Liver (tissue), 8 donors: ENCODE measurements at regions not wholly inside any gene's neighbourhood (a gene's known extent, or its start where the extent isn't known, plus 50 kb on each side); places are given as distances from the start of the nearest gene placed in this dataset.

ENCODE experiments used
- DNase-seq: peaks from one replicate; pipeline ENCODE4 v3.0.0-alpha.2; 2017; ENCODE audit warnings: low spot score
- H3K27ac ChIP-seq, 2 donors: one replicate each; pipeline ENCODE4 v1.7.0; 2013; ENCODE audit warnings: inconsistent platforms in 2 of 2, low read length in 2 of 2, control low read depth in 1 of 2, low read depth in 1 of 2, mild to moderate bottlenecking in 1 of 2
- H3K27me3 ChIP-seq, 4 donors: one replicate each; pipeline versions ENCODE4 v1.6.1 to v1.7.0; 2013; ENCODE audit warnings: low read length in 3 of 4, inconsistent platforms in 1 of 4, mild to moderate bottlenecking in 1 of 4, moderate library complexity in 1 of 4; ENCODE audit not compliant: control insufficient read depth in 4 of 4, insufficient read depth in 4 of 4
- H3K36me3 ChIP-seq, 4 donors: one replicate each; pipeline versions ENCODE4 v1.6.1 to v1.7.0; 2013; ENCODE audit warnings: low read length in 3 of 4, mild to moderate bottlenecking in 3 of 4, low read depth in 1 of 4, moderate library complexity in 1 of 4; ENCODE audit not compliant: control insufficient read depth in 4 of 4, insufficient read depth in 3 of 4
- H3K4me1 ChIP-seq, 4 donors: one replicate each; pipeline versions ENCODE4 v1.6.1 to v1.7.0; 2013; ENCODE audit warnings: low read length in 3 of 4, mild to moderate bottlenecking in 3 of 4, moderate library complexity in 1 of 4; ENCODE audit not compliant: control insufficient read depth in 4 of 4, insufficient read depth in 4 of 4
- H3K4me3 ChIP-seq, 3 donors: one replicate each; pipeline versions ENCODE4 v1.6.1 to v1.7.0; 2013; ENCODE audit warnings: low read length in 3 of 3, control low read depth in 1 of 3, low read depth in 1 of 3, mild to moderate bottlenecking in 1 of 3
- H3K9ac ChIP-seq, 2 donors: one replicate each; pipeline ENCODE4 v1.7.0; 2013; ENCODE audit warnings: low read length in 2 of 2, mild to moderate bottlenecking in 2 of 2, moderate library complexity in 2 of 2, control low read depth in 1 of 2, low read depth in 1 of 2
- H3K9me3 ChIP-seq, 4 donors: one replicate each; pipeline versions ENCODE4 v1.6.1 to v1.7.0; 2013; ENCODE audit warnings: low read length in 3 of 4; ENCODE audit not compliant: control insufficient read depth in 4 of 4
- EGR1 ChIP-seq, 2 donors: IDR thresholded peaks; 2 replicates each; pipeline ENCODE4 v1.6.1; 2016 to 2018; ENCODE audit warnings: antibody characterized with exemption in 2 of 2, low read depth in 2 of 2
- FOXA1 ChIP-seq: IDR thresholded peaks from 2 replicates; pipeline ENCODE4 v1.6.1; 2016; ENCODE audit warnings: antibody characterized with exemption
- FOXA2 ChIP-seq: IDR thresholded peaks from 2 replicates; pipeline ENCODE4 v1.6.1; 2016; ENCODE audit warnings: antibody characterized with exemption
- GABPA ChIP-seq, 2 donors: IDR thresholded peaks in 1 of 2; conservative IDR thresholded peaks in 1 of 2; 2 replicates each; pipeline ENCODE4 v1.6.1; 2016; ENCODE audit warnings: antibody characterized with exemption in 2 of 2, mild to moderate bottlenecking in 1 of 2, moderate library complexity in 1 of 2
- HNF4A ChIP-seq, 2 donors: conservative IDR thresholded peaks; 2 replicates each; pipeline ENCODE4 v1.6.1; 2016; ENCODE audit warnings: antibody characterized with exemption in 2 of 2, mild to moderate bottlenecking in 2 of 2
- HNF4G ChIP-seq: IDR thresholded peaks from 2 replicates; pipeline ENCODE4 v1.6.1; 2016; ENCODE audit warnings: antibody characterized with exemption
- JUND ChIP-seq, 2 donors: IDR thresholded peaks; 2 replicates each; pipeline ENCODE4 v1.6.1; 2016; ENCODE audit warnings: antibody characterized with exemption in 2 of 2
- MAX ChIP-seq: IDR thresholded peaks from 2 replicates; pipeline ENCODE4 v1.6.1; 2016; ENCODE audit warnings: antibody characterized with exemption
- NR2F2 ChIP-seq: IDR thresholded peaks from 2 replicates; pipeline ENCODE4 v1.6.1; 2016; ENCODE audit warnings: antibody characterized with exemption
- RAD21 ChIP-seq, 2 donors: IDR thresholded peaks; 2 replicates each; pipeline ENCODE4 v1.6.1; 2016; ENCODE audit warnings: antibody characterized with exemption in 2 of 2, mild to moderate bottlenecking in 2 of 2
- RXRA ChIP-seq, 2 donors: IDR thresholded peaks; 2 replicates each; pipeline ENCODE4 v1.6.1; 2017 to 2018; ENCODE audit warnings: antibody characterized with exemption in 2 of 2, mild to moderate bottlenecking in 1 of 2
- SP1 ChIP-seq: IDR thresholded peaks from 2 replicates; pipeline ENCODE4 v1.6.1; 2018; ENCODE audit warnings: antibody characterized with exemption, mild to moderate bottlenecking
- TAF1 ChIP-seq: conservative IDR thresholded peaks from 2 replicates; pipeline ENCODE4 v1.6.1; 2016; ENCODE audit warnings: antibody characterized with exemption, mild to moderate bottlenecking
- YY1 ChIP-seq: IDR thresholded peaks from 2 replicates; pipeline ENCODE4 v1.6.1; 2016; ENCODE audit warnings: antibody characterized with exemption, mild to moderate bottlenecking
- WGBS: extraction: QIAGEN DNeasy Blood & Tissue Kit; methylation state at CpG from one replicate; pipeline ENCODE4 v1.1.7; 2013; 5-methylcytosine and 5-hydroxymethylcytosine counted together
- TF ChIP-seq, protein P1 (sequence below): IDR thresholded peaks from 2 replicates; pipeline ENCODE4 v1.6.1; 2016; ENCODE audit warnings: antibody characterized with exemption
- TF ChIP-seq, protein P2 (sequence below): IDR thresholded peaks from 2 replicates; pipeline ENCODE4 v1.6.1; 2016; ENCODE audit warnings: antibody characterized with exemption, mild to moderate bottlenecking
- TF ChIP-seq, protein P3 (sequence below): IDR thresholded peaks from 2 replicates; pipeline ENCODE4 v1.6.1; 2016; ENCODE audit warnings: antibody characterized with exemption
- TF ChIP-seq, protein P4 (sequence below): fragments of 150-350 bp; IDR thresholded peaks from 2 replicates; pipeline ENCODE4 v1.5.1; 2017; ENCODE audit warnings: improper control_type of control experiment, low read depth, low read length; ENCODE audit not compliant: missing input control
- donor health status: healthy.
- donor health status: healthy.
- donor health status: healthy.
- donor health status: healthy.
- donor health status: healthy.

DNA sequence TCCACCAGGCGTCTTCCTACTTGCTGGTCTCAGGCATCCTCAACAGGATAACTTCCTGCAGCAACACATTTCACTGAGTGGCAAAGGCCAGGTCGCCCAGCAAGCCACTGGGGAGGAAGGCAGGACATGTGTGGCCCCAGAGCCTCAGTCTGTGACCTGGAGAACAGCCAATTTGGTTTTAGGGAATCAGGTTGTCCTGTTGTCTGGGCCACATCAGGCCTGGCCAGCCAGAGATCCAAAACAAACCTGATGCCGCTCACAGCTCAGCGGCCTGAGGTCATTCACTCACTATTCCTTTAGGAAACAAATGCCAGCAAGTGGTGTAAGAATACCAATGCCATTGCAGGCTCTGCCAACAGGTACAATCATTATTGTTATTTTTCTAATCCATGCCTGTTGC lies 210.7 kb downstream of the VAPA start:
- no peaks in the 10 kb centered on the region for H3K27me3 ChIP-seq
- H3K9me3 ChIP-seq = peaks cover 0 to 7% (median 0%) of the 10 kb centered on the region in 4 donors
- H3K27ac ChIP-seq = no peak overlapping the region
- H3K4me1 ChIP-seq = no peaks in the 10 kb centered on the region
- WGBS = 85% methylated on average over 4 of the region's 4 CpGs
- no peak overlapping the region for H3K4me3 ChIP-seq
- TF ChIP-seq, protein P1, sequence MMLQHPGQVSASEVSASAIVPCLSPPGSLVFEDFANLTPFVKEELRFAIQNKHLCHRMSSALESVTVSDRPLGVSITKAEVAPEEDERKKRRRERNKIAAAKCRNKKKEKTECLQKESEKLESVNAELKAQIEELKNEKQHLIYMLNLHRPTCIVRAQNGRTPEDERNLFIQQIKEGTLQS = no peak
- TF ChIP-seq HNF4G (no peak), RAD21 (IDR thresholded peaks at IDR 0.05) (no peak), MAX (no peak), HNF4A (conservative IDR thresholded peaks at IDR 0.05) (no peak), FOXA2 (no peak), JUND (IDR thresholded peaks at IDR 0.05) (no peak), YY1 (no peak), RXRA (IDR thresholded peaks at IDR 0.05) (no peak), EGR1 (IDR thresholded peaks at IDR 0.05; ENCODE audit: low read depth in 2 of 2) (no peak), GABPA (IDR thresholded peaks at IDR 0.05 in 1 of 2, conservative IDR thresholded peaks at IDR 0.05 in 1 of 2) (no peak), SP1 (no peak), NR2F2 (no peak), FOXA1 (no peak), TAF1 (no peak)
- TF ChIP-seq, protein P2, sequence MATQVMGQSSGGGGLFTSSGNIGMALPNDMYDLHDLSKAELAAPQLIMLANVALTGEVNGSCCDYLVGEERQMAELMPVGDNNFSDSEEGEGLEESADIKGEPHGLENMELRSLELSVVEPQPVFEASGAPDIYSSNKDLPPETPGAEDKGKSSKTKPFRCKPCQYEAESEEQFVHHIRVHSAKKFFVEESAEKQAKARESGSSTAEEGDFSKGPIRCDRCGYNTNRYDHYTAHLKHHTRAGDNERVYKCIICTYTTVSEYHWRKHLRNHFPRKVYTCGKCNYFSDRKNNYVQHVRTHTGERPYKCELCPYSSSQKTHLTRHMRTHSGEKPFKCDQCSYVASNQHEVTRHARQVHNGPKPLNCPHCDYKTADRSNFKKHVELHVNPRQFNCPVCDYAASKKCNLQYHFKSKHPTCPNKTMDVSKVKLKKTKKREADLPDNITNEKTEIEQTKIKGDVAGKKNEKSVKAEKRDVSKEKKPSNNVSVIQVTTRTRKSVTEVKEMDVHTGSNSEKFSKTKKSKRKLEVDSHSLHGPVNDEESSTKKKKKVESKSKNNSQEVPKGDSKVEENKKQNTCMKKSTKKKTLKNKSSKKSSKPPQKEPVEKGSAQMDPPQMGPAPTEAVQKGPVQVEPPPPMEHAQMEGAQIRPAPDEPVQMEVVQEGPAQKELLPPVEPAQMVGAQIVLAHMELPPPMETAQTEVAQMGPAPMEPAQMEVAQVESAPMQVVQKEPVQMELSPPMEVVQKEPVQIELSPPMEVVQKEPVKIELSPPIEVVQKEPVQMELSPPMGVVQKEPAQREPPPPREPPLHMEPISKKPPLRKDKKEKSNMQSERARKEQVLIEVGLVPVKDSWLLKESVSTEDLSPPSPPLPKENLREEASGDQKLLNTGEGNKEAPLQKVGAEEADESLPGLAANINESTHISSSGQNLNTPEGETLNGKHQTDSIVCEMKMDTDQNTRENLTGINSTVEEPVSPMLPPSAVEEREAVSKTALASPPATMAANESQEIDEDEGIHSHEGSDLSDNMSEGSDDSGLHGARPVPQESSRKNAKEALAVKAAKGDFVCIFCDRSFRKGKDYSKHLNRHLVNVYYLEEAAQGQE = no peak
- TF ChIP-seq, protein P3, sequence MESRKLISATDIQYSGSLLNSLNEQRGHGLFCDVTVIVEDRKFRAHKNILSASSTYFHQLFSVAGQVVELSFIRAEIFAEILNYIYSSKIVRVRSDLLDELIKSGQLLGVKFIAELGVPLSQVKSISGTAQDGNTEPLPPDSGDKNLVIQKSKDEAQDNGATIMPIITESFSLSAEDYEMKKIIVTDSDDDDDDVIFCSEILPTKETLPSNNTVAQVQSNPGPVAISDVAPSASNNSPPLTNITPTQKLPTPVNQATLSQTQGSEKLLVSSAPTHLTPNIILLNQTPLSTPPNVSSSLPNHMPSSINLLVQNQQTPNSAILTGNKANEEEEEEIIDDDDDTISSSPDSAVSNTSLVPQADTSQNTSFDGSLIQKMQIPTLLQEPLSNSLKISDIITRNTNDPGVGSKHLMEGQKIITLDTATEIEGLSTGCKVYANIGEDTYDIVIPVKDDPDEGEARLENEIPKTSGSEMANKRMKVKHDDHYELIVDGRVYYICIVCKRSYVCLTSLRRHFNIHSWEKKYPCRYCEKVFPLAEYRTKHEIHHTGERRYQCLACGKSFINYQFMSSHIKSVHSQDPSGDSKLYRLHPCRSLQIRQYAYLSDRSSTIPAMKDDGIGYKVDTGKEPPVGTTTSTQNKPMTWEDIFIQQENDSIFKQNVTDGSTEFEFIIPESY = no peak
- TF ChIP-seq, protein P4, sequence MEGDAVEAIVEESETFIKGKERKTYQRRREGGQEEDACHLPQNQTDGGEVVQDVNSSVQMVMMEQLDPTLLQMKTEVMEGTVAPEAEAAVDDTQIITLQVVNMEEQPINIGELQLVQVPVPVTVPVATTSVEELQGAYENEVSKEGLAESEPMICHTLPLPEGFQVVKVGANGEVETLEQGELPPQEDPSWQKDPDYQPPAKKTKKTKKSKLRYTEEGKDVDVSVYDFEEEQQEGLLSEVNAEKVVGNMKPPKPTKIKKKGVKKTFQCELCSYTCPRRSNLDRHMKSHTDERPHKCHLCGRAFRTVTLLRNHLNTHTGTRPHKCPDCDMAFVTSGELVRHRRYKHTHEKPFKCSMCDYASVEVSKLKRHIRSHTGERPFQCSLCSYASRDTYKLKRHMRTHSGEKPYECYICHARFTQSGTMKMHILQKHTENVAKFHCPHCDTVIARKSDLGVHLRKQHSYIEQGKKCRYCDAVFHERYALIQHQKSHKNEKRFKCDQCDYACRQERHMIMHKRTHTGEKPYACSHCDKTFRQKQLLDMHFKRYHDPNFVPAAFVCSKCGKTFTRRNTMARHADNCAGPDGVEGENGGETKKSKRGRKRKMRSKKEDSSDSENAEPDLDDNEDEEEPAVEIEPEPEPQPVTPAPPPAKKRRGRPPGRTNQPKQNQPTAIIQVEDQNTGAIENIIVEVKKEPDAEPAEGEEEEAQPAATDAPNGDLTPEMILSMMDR = no peak
- H3K9ac ChIP-seq = no peak overlapping the region
- no peak for DNase-seq
- H3K36me3 ChIP-seq = no peaks in the 10 kb centered on the region

GRCh38 chr18:10124967-10125366 lies 211.2 kb downstream of the VAPA start:
- Histone ChIP-seq H3K9ac (no peak overlapping the region), H3K9me3 (peaks cover 0 to 4% (median 0%) of the 10 kb centered on the region in 4 donors), H3K4me1 (no peaks in the 10 kb centered on the region), H3K36me3 (no peaks in the 10 kb centered on the region), H3K4me3 (no peak overlapping the region), H3K27ac (no peak overlapping the region), H3K27me3 (peaks cover 0 to 4% (median 0%) of the 10 kb centered on the region in 4 donors)
- WGBS = 92% methylated on average over 3 of the region's 3 CpGs
- DNase-seq = no peak
- TF ChIP-seq, protein P2 = no peak
- no peak for TF ChIP-seq YY1
- TF ChIP-seq TAF1 = no peak
- no peak for TF ChIP-seq GABPA (IDR thresholded peaks at IDR 0.05 in 1 of 2, conservative IDR thresholded peaks at IDR 0.05 in 1 of 2)
- TF ChIP-seq NR2F2 = no peak
- TF ChIP-seq HNF4A (conservative IDR thresholded peaks at IDR 0.05) = no peak
- TF ChIP-seq, protein P4 = no peak
- TF ChIP-seq RAD21 (IDR thresholded peaks at IDR 0.05) = no peak
- TF ChIP-seq, protein P1 = no peak
